DMS53 treated with DMSO at 0.1 percent for 48 hours (cell line): ENCODE measurements at regions not wholly inside any gene's neighbourhood (a gene's known extent, or its start where the extent isn't known, plus 50 kb on each side); places are given as distances from the start of the nearest gene placed in this dataset.

Experiments
- DNase-seq: peaks from one replicate; lab custom pipeline; 2025; ENCODE audit not compliant: unreplicated experiment; lab: John Stamatoyannopoulos, UW

- DNase-seq: no peak
Observed at GRCh38 chr14:71482671-71483070, 449.6 kb upstream of the RGS6 start.

- DNase-seq: no peak
Observed at GRCh38 chr14:71483154-71483553, 449.1 kb upstream of the RGS6 start.

DNA sequence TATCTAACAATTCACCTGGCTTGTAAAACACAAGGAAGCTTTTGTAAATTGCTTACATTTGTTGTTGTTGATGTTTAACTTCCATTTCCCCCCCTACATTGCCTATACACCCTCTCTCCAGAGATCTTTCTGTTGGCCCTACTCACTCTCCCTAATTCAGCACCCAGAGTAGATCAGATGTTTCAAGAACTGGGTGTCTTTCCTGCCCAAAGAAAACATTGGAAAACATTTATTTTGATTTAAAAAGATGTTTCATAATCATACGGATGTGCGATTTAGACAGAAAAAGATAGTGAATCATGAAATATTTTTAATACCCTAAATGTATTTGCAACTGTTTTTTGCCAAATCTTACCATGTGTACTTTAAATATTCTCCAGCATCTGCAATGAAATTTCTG is 446.4 kb upstream of the RGS6 start:
- DNase-seq: no peak

DNA sequence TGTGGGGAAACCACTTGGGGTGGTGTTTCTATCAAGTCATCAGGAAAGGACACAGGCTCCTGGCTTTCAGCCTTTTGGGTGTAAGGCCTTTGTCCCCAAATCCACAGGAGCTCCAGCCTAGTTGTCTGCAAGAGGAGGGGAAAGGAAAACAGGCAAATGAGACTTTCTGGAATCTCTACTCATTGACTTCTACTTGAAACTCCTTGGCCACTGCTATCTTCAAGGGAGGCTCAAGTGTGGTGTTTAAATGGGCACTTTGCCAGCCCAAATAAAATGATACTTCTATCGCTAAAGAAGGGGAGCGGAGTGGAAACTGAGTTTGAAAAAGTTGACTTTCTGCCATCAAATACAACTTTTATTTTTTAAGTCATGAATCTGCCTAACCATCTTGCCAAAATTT is 445.9 kb upstream of the RGS6 start:
- DNase-seq: no peak

GRCh38 chr14:71487449-71487848 is 444.8 kb upstream of the RGS6 start:
- DNase-seq: no peak

GRCh38 chr14:71487941-71488340 is 444.3 kb upstream of the RGS6 start:
- no peak for DNase-seq

DNA sequence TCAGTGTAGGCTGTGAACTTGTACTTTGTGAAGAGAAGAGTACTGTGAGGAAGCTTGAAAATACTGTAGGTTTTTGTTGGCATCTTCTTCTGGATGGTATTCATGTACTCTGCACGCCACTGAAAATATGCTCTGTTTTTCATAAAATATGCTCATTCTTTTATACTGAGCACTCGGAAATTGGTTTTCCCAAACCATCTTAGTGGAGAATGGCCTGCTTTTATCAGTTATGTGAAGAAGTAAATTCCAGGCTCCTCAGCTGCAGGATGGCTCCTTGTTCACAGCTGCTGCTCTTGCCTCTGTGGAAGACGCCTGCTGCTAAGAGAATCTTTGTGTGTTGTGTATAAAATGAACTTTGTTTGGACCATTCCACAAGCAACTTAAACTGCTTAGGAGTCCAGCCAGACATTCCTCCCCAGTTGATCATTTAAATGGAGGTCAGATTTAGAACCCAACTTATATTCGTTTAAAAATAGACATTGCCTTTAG is 443.5 kb upstream of the RGS6 start:
- no peak for DNase-seq

DNA sequence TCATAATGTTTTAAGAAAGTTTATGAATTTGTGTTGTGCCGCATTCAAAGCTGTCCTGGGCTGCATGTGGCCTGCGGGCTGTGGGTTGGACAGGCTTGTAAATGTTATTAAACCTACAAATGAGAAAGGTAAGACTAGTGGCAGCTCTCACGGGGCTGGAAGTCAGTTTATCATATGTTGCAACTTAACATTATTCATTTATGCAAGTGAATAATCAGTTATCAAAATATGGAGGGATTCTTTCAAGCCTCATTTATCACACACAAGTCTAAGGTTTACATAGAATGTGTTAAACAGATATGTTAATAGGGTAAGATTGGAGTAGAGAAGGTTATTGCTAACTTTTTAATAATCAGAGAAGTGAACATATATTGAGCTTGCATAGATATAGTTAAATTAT is 442.5 kb upstream of the RGS6 start:
- DNase-seq: no peak

GRCh38 chr14:71491931-71492330 is 440.3 kb upstream of the RGS6 start:
- DNase-seq: no peak

- no peak for DNase-seq
Observed at GRCh38 chr14:71492346-71492745, 439.9 kb upstream of the RGS6 start.

- peak; percentile 69 for DNase-seq
Observed at GRCh38 chr14:71497645-71498086, 434.6 kb upstream of the RGS6 start.

DNA sequence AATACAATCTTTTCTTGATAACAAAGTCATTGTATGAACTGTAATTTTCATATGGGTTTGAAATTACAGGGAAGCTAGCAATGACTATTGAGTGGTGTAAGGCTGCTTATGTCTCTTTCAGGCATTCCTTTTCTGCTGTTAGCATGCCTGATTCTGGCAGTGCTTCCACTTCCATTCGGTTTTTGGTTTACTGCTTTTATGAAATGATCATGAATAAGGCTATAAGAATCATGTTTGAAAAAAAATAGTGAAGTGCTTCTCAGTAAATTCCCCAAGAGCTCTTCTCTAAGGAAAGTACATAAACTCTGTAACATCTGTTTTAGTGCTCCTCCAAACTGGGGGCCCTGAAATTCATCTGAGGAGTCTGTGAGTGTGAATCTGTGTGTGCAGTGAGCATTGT is 434.0 kb upstream of the RGS6 start:
- DNase-seq: no peak

GRCh38 chr14:71499018-71499417 is 433.2 kb upstream of the RGS6 start:
- DNase-seq: no peak

GRCh38 chr14:71507681-71508080 is 424.5 kb upstream of the RGS6 start:
- DNase-seq: no peak

GRCh38 chr14:71508901-71509300 is 423.3 kb upstream of the RGS6 start:
- DNase-seq: no peak

DNA sequence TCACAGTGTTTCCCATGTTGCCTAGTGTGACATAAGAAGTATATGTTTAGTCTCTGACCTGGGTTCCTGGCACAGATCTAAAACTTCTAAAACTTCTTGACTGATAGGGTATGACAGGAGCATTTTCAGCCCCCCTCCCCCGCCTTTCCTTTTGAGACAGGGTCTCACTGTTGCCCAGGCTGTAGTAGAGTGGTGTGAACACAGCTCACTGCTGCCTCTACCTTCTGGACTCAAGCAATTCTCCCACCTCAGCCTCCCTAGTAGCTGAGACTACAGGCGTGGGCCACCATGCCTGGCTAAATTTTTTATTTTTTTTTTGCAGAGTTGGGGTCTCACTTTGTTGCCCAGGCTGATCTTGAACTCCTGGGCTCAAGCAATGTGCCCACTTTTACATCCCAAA is 421.1 kb upstream of the RGS6 start:
- no peak for DNase-seq

DNA sequence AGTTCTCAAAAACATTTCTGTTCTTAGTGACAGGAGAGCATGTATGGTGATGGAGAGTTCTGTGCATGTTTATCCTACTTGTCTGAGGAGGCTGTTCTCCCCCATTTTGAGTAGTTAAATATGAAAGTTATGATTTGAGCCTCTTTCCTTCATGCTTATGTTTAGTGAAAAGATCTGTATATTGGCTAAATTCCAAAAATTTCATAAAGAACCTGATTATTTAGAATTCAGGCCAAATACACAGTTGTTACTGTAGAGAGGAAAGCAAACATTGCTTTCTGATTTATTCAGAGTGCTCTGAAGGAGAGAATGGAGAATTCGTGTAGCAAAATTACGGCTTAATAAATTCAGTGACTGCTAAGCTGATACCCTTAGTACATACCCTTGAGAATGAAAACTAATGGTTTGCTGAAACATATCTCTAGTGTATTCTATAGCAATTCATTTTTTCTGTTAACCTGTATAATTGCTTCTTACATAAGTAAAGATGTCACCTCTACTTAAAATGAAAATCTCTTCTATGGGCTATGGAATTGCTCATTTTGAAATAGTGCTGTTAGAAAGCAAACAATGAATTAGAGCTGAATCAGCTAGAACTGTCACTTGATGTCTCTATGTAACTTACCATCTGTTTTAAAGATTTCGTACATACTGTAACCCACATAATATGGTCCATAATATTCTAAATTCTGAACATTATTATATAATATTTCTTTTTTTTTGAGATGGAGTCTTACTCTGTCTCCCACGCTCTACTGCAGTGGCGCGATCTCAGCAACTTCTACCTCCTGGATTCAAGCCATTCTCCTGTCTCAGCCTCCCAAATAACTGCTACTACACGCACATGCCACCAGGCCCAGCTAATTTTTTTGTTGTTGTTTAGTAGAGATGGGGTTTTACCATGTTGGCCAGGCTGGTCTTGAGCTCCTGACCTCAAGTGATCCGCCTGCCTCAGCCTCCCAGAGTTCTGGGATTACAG is 417.0 kb upstream of the RGS6 start:
- no peak for DNase-seq

- no peak for DNase-seq
Observed at GRCh38 chr14:71521238-71522135, 410.7 kb upstream of the RGS6 start.

GRCh38 chr14:71523630-71524319 is 408.5 kb upstream of the RGS6 start:
- no peak for DNase-seq

DNA sequence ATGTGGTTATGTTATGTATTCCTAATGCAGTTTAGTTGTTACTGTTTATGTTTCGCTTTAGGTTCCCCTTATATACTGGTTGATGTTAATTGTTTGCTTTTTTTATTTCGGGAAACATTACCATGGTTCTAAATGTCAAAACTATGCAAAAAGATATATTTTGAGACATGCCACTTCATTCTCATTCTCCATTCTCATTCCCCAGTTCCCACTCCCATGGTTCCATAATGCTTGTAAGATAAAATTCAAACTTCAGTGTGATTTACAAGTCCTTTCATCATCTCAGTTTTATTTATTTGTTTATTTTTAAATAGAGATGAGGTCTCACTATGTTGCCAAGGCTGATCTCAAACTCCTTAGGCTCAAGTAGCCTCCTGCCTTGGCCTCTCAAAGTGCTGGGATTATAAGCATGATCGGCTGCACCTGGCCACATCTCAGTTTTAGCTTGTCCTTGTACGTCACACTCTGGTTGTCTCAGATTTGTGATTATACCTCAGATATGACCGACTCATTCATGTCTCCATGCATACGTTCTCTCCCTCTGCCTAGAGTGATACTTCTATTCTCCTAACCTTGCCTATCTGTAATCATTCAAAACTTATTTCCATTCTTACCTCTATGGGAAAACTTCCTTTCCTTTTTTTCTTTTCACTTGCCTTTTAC is 407.8 kb upstream of the RGS6 start:
- no peak for DNase-seq
